H1 (cell line): ENCODE measurements at regions not wholly inside any gene's neighbourhood (a gene's known extent, or its start where the extent isn't known, plus 50 kb on each side); places are given as distances from the start of the nearest gene placed in this dataset.

Experiments
- CTCF ChIA-PET: fragments of 300-600 bp; sonication (Branson Sonifier 250); formaldehyde crosslinking; loops from one replicate; lab custom pipeline; 2021; ENCODE audit not compliant: partially characterized antibody; lab: Charles Lee
- POLR2A ChIA-PET: fragments of 300-600 bp; sonication (Branson Sonifier 250); formaldehyde crosslinking; loops from one replicate; lab custom pipeline; 2021; ENCODE audit warnings: inconsistent platforms; ENCODE audit not compliant: partially characterized antibody; lab: Charles Lee
- DNase-seq, 2 experiments: peaks; one replicate each; pipeline versions ENCODE4 v3.0.0 to v3.0.0-alpha.2; 2010 to 2022; ENCODE audit warnings: low spot score in 2 of 2, low read depth in 1 of 2, mixed read lengths in 1 of 2
- FAIRE-seq: peaks from 2 replicates; lab custom pipeline; 2011; peaks lifted over from hg19 to GRCh38; lab: Jason Lieb, UNC
- H2AFZ ChIP-seq: 2 replicates; pipeline ENCODE4 v1.8.1; 2012; ENCODE audit warnings: low read length, inconsistent platforms
- H2AK5ac ChIP-seq: 2 replicates; pipeline ENCODE4 v1.6.1; 2013; ENCODE audit warnings: low read depth, low read length
- H2BK120ac ChIP-seq: replicated peaks from 2 replicates; pipeline ENCODE3; 2013; ENCODE audit warnings: low read depth, low read length, inconsistent platforms
- H2BK12ac ChIP-seq: 2 replicates; pipeline ENCODE4 v1.6.1; 2013; ENCODE audit warnings: low read depth, low read length
- H2BK15ac ChIP-seq: 2 replicates; pipeline ENCODE4 v1.6.1; 2013; ENCODE audit warnings: low read length
- H2BK20ac ChIP-seq: 2 replicates; pipeline ENCODE4 v1.6.1; 2013; ENCODE audit warnings: low read length
- H2BK5ac ChIP-seq: 2 replicates; pipeline ENCODE4 v1.6.1; 2013; ENCODE audit warnings: low read depth, low read length
- H3K14ac ChIP-seq: 2 replicates; pipeline ENCODE4 v1.6.1; 2013; ENCODE audit warnings: inconsistent platforms; ENCODE audit not compliant: insufficient read length
- H3K18ac ChIP-seq: 2 replicates; pipeline ENCODE4 v1.6.1; 2013; ENCODE audit warnings: low read length; ENCODE audit errors: extremely low read depth
- H3K23ac ChIP-seq: 2 replicates; pipeline ENCODE4 v1.6.1; 2013; ENCODE audit warnings: inconsistent platforms; ENCODE audit not compliant: insufficient read length
- H3K23me2 ChIP-seq: 2 replicates; pipeline ENCODE4 v1.6.1; 2013; ENCODE audit warnings: low read depth, low read length
- H3K27ac ChIP-seq: 2 replicates; pipeline ENCODE4 v1.6.1; 2011; ENCODE audit warnings: low read depth, low read length, inconsistent platforms
- H3K27me3 ChIP-seq, 4 experiments: replicated peaks in 1 of 4; 1 replicate in 1 of 4; 2 replicates in 3 of 4; pipeline versions ENCODE4 v1.6.1 to v1.8.1; 2011 to 2013; ENCODE audit warnings: low read length in 3 of 4, mild to moderate bottlenecking in 3 of 4, inconsistent platforms in 2 of 4, mixed read lengths in 2 of 4, moderate library complexity in 1 of 4; ENCODE audit not compliant: control insufficient read depth in 3 of 4, insufficient read depth in 3 of 4; ENCODE audit errors: extremely low read depth in 1 of 4
- H3K36me3 ChIP-seq, 4 experiments: 2 replicates each; pipeline versions ENCODE4 v1.6.1 to v1.8.1; 2011 to 2013; ENCODE audit warnings: mild to moderate bottlenecking in 4 of 4, low read length in 3 of 4, moderate library complexity in 2 of 4, control low read depth in 1 of 4, inconsistent platforms in 1 of 4; ENCODE audit not compliant: insufficient read depth in 4 of 4, control insufficient read depth in 2 of 4
- H3K4ac ChIP-seq: replicated peaks from 2 replicates; pipeline ENCODE3; 2013; ENCODE audit warnings: low read length, low read depth, mixed read lengths, inconsistent platforms; ENCODE audit not compliant: insufficient read length
- H3K4me1 ChIP-seq, 4 experiments: replicated peaks in 1 of 4; 1 replicate in 1 of 4; 2 replicates in 3 of 4; pipeline versions ENCODE4 v1.6.1 to v1.8.1; 2011 to 2013; ENCODE audit warnings: low read length in 3 of 4, inconsistent platforms in 2 of 4, mixed read lengths in 1 of 4; ENCODE audit not compliant: insufficient read depth in 4 of 4, control insufficient read depth in 3 of 4
- H3K4me2 ChIP-seq, 2 experiments: 2 replicates each; pipeline versions ENCODE4 v1.6.1 to v1.8.1; 2011 to 2013; ENCODE audit warnings: low read depth in 2 of 2, low read length in 2 of 2, control low read depth in 1 of 2, inconsistent platforms in 1 of 2, mild to moderate bottlenecking in 1 of 2; ENCODE audit not compliant: insufficient read depth in 1 of 2
- H3K4me3 ChIP-seq, 4 experiments: fragments of 200-600, 300-600 bp in 1 of 4; sonication (generic), shearing (Covaris generic), sonication (Bioruptor Twin) in 1 of 4; 2 replicates each; pipeline versions ENCODE4 v1.5.1 to v1.8.1; 2011 to 2016; ENCODE audit warnings: low read length in 4 of 4, low read depth in 3 of 4, control low read depth in 2 of 4, inconsistent platforms in 2 of 4, mild to moderate bottlenecking in 2 of 4, mixed read lengths in 1 of 4, moderate library complexity in 1 of 4; ENCODE audit not compliant: insufficient read depth in 2 of 4; ENCODE audit errors: extremely low read depth in 1 of 4
- H3K56ac ChIP-seq: replicated peaks from 2 replicates; pipeline ENCODE3; 2013; ENCODE audit warnings: low read depth, mild to moderate bottlenecking, mixed read lengths, low read length, inconsistent platforms; ENCODE audit not compliant: insufficient read length
- H3K79me1 ChIP-seq: 2 replicates; pipeline ENCODE4 v1.6.1; 2013; ENCODE audit warnings: low read depth, low read length, control low read depth
- H3K79me2 ChIP-seq, 2 experiments: 2 replicates each; pipeline versions ENCODE4 v1.6.1 to v1.8.1; 2012 to 2013; ENCODE audit warnings: low read length in 2 of 2, mild to moderate bottlenecking in 2 of 2, inconsistent platforms in 1 of 2; ENCODE audit not compliant: insufficient read depth in 2 of 2, control insufficient read depth in 1 of 2
- H3K9ac ChIP-seq, 4 experiments: replicated peaks in 1 of 4; 1 replicate in 1 of 4; 2 replicates in 3 of 4; pipeline versions ENCODE4 v1.6.1 to v1.8.1; 2011 to 2013; ENCODE audit warnings: low read depth in 3 of 4, low read length in 3 of 4, control low read depth in 2 of 4, mild to moderate bottlenecking in 2 of 4, moderate library complexity in 2 of 4, inconsistent platforms in 1 of 4; ENCODE audit errors: extremely low read depth in 1 of 4
- H3K9me3 ChIP-seq, 2 experiments: 2 replicates each; pipeline versions ENCODE4 v1.6.1 to v1.8.1; 2012 to 2013; ENCODE audit warnings: mild to moderate bottlenecking in 2 of 2, moderate library complexity in 2 of 2, control low read depth in 1 of 2, inconsistent platforms in 1 of 2, low read depth in 1 of 2, low read length in 1 of 2, mixed read lengths in 1 of 2; ENCODE audit not compliant: insufficient read depth in 2 of 2
- H4K20me1 ChIP-seq, 2 experiments: replicated peaks in 1 of 2; 2 replicates each; pipeline versions ENCODE3 to v1.8.1; 2011 to 2013; ENCODE audit warnings: inconsistent platforms in 2 of 2, low read length in 2 of 2, mild to moderate bottlenecking in 1 of 2; ENCODE audit not compliant: insufficient read depth in 2 of 2, control insufficient read depth in 1 of 2
- H4K5ac ChIP-seq: 2 replicates; pipeline ENCODE4 v1.6.1; 2013; ENCODE audit warnings: low read length, low read depth, mixed read lengths, inconsistent platforms; ENCODE audit not compliant: insufficient read length
- H4K8ac ChIP-seq: 2 replicates; pipeline ENCODE4 v1.8.0; 2013; ENCODE audit warnings: mild to moderate bottlenecking, moderate library complexity, low read length, inconsistent platforms; ENCODE audit not compliant: insufficient read depth; ENCODE audit errors: extremely low read depth
- H4K91ac ChIP-seq: replicated peaks from 2 replicates; pipeline ENCODE3; 2013; ENCODE audit warnings: low read length, mixed read lengths, inconsistent platforms; ENCODE audit not compliant: insufficient read length
- KDM4A ChIP-seq: IDR thresholded peaks from one replicate; pipeline ENCODE4 v1.7.1; 2012; ENCODE audit warnings: low read depth, mild to moderate bottlenecking, moderate library complexity, low read length, inconsistent platforms; ENCODE audit not compliant: severe bottlenecking
- MAX ChIP-seq: IDR thresholded peaks from 2 replicates; pipeline ENCODE4 v1.6.1; 2012; ENCODE audit warnings: inconsistent platforms
- NRF1 ChIP-seq: IDR thresholded peaks from 2 replicates; pipeline ENCODE4 v1.6.1; 2011; ENCODE audit warnings: mild to moderate bottlenecking, low read depth, low read length, improper control_type of control experiment
- SP2 ChIP-seq: IDR thresholded peaks from 2 replicates; pipeline ENCODE4 v1.6.1; 2012; ENCODE audit warnings: mild to moderate bottlenecking, low read length, inconsistent platforms
- YY1 ChIP-seq: IDR thresholded peaks from 2 replicates; pipeline ENCODE4 v1.6.1; 2011; ENCODE audit warnings: low read depth, mild to moderate bottlenecking, low read length
- WGBS, 2 experiments: shearing (Covaris generic) in 1 of 2; methylation state at CpG; one replicate each; pipeline versions ENCODE4 v1.1.6 to v1.1.7; 2013 to 2015; ENCODE audit warnings: low lambda C conversion rate in 2 of 2, mixed read lengths in 2 of 2, inconsistent platforms in 1 of 2, low coverage in 1 of 2, missing lambda C conversion rate in 1 of 2; ENCODE audit not compliant: insufficient replicate concordance in 2 of 2, insufficient coverage in 1 of 2, insufficient read length in 1 of 2; ENCODE audit errors: extremely low coverage in 1 of 2, missing lambda C conversion rate in 1 of 2; 5-methylcytosine and 5-hydroxymethylcytosine counted together

GRCh38 chr16:80129791-80130190 is 411.0 kb upstream of the DYNLRB2 start:
- FAIRE-seq (no peak), DNase-seq (no peak)
- TF ChIP-seq MAX, result no peak
- TF ChIP-seq YY1, result no peak
- TF ChIP-seq KDM4A, result no peak
- TF ChIP-seq SP2, result no peak
- no peak for TF ChIP-seq NRF1
- no peak overlapping the region for H4K5ac ChIP-seq
- H3K56ac ChIP-seq, result no peak overlapping the region
- H3K4me3 ChIP-seq, result no peak overlapping the region
- H3K9me3 ChIP-seq, result no peaks in the 10 kb centered on the region
- H3K27ac ChIP-seq, result no peak overlapping the region
- no peaks in the 10 kb centered on the region for H3K27me3 ChIP-seq
- H4K20me1 ChIP-seq, result no peaks in the 10 kb centered on the region
- no peaks in the 10 kb centered on the region for H3K36me3 ChIP-seq
- no peak overlapping the region for H2BK12ac ChIP-seq
- no peaks in the 10 kb centered on the region for H3K4me1 ChIP-seq
- H3K4ac ChIP-seq, result no peak overlapping the region
- no peaks in the 10 kb centered on the region for H3K79me1 ChIP-seq
- no peak overlapping the region for H3K18ac ChIP-seq
- no peaks in the 10 kb centered on the region for H3K79me2 ChIP-seq
- WGBS, 2 experiments, result 98% methylated on average over 4 of the region's 4 CpGs; no CpG with 5 or more reads in 1 of the 2 experiments
- ChIA-PET CTCF (no interaction called here), POLR2A (no interaction called here)
- no peak overlapping the region for H2BK5ac ChIP-seq
- H3K14ac ChIP-seq, result no peak overlapping the region
- H3K9ac ChIP-seq, result no peak overlapping the region
- H2BK20ac ChIP-seq, result no peak overlapping the region
- no peak overlapping the region for H3K23ac ChIP-seq
- H2AFZ ChIP-seq, result no peak overlapping the region
- H2AK5ac ChIP-seq, result no peak overlapping the region
- H4K91ac ChIP-seq, result no peak overlapping the region
- H3K4me2 ChIP-seq, result no peak overlapping the region
- H2BK120ac ChIP-seq, result no peak overlapping the region
- H3K23me2 ChIP-seq, result no peaks in the 10 kb centered on the region
- no peak overlapping the region for H4K8ac ChIP-seq
- no peak overlapping the region for H2BK15ac ChIP-seq
